ENCODE measurements at regions not wholly inside any gene's neighbourhood (a gene's known extent, or its start where the extent isn't known, plus 50 kb on each side); places are given as distances from the start of the nearest gene placed in this dataset.

- no peak for TF ChIP-seq CTCF (IDR thresholded peaks at IDR 0.05)
- no peak for TF ChIP-seq EZH2 (IDR thresholded peaks at IDR 0.05)
- TF ChIP-seq EZH2phosphoT487 (IDR thresholded peaks at IDR 0.05), result no peak
Observed at GRCh38 chr7:41047789-41048191, 655.1 kb downstream of the INHBA start.

Measured in neural progenitor cell (in vitro differentiated cells).